ENCODE measurements at regions not wholly inside any gene's neighbourhood (a gene's known extent, or its start where the extent isn't known, plus 50 kb on each side); places are given as distances from the start of the nearest gene placed in this dataset.
A peak's percentile ranks its signal among the peaks of the same experiment; 100 is the strongest.

DNA sequence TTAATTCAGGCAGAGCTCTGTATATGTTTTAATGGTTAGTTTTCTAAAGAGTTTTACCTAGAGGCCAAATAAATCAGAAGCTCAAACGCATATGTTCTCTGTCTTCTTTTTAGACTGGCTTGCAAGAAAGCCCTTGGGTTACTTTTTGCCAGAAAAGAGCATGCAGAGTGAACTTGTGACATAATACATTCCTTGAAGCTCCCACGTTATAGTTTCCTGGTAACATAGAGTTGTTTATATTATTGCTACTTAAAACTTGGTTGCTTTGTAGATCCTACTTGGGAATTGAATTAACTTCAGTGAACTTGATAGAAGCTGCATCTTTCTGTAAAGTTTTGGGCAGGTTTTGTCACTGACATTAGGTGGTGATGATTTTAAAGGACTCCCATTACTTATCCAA, 102.9 kb downstream of the C9orf152 start:
- no peak for ATAC-seq (ENCODE audit: low read depth in 2 of 2)

GRCh38 chr9:110106661-110107060, 101.3 kb downstream of the C9orf152 start:
- H3K36me3 Mint-ChIP-seq, result peaks cover 14% of the 10 kb centered on the region
- H3K4me3 Mint-ChIP-seq, result no peak overlapping the region
- Histone ChIP-seq H3K9me3 (ENCODE audit: control insufficient read depth in 2 of 2, low read length in 2 of 2) (no peaks in the 10 kb centered on the region), H3K4me1 (ENCODE audit: control insufficient read depth, insufficient read depth, low read length, poor library complexity, severe bottlenecking) (no peaks in the 10 kb centered on the region), H3K4me3 (ENCODE audit: low read depth, low read length) (no peak overlapping the region), H3K27me3 (ENCODE audit: control insufficient read depth, insufficient read depth, low read length) (no peaks in the 10 kb centered on the region), H3K27ac (ENCODE audit: insufficient read depth, low read length, poor library complexity, severe bottlenecking) (no peak overlapping the region), H3K36me3 (ENCODE audit: control insufficient read depth, insufficient read depth, low read length) (peaks cover 14% of the 10 kb centered on the region)
- H3K9me3 Mint-ChIP-seq, result peaks cover 0 to 2% (median 0%) of the 10 kb centered on the region in 7 donors
- no peak for ATAC-seq (ENCODE audit: low read depth in 2 of 2)
- no peak for DNase-seq
- H3K27ac Mint-ChIP-seq, result no peak overlapping the region
- peaks cover 0 to 38% (median 15%) of the 10 kb centered on the region in 4 donors for H3K4me1 Mint-ChIP-seq
- H3K27me3 Mint-ChIP-seq, result no peaks in the 10 kb centered on the region

More for the DNA sequence above, 102.9 kb downstream of the C9orf152 start:
- Mint-ChIP-seq H3K4me3 (no peak overlapping the region), H3K36me3 (peaks cover 14% of the 10 kb centered on the region), H3K27ac (no peak overlapping the region), H3K9me3 (no peaks in the 10 kb centered on the region), H3K4me1 (peaks cover 0 to 39% (median 15%) of the 10 kb centered on the region in 4 donors), H3K27me3 (no peaks in the 10 kb centered on the region)
- Histone ChIP-seq H3K36me3 (ENCODE audit: control insufficient read depth, insufficient read depth, low read length) (peaks cover 21% of the 10 kb centered on the region), H3K27ac (ENCODE audit: insufficient read depth, low read length, poor library complexity, severe bottlenecking) (no peak overlapping the region), H3K9me3 (ENCODE audit: control insufficient read depth in 2 of 2, low read length in 2 of 2) (no peaks in the 10 kb centered on the region), H3K4me1 (ENCODE audit: control insufficient read depth, insufficient read depth, low read length, poor library complexity, severe bottlenecking) (no peaks in the 10 kb centered on the region), H3K4me3 (ENCODE audit: low read depth, low read length) (no peak overlapping the region), H3K27me3 (ENCODE audit: control insufficient read depth, insufficient read depth, low read length) (no peaks in the 10 kb centered on the region)
- no peak for DNase-seq

GRCh38 chr9:110109333-110110092, 98.4 kb downstream of the C9orf152 start:
- H3K4me3 ChIP-seq (ENCODE audit: low read depth, low read length), result no peak overlapping the region
- H3K27me3 ChIP-seq (ENCODE audit: control insufficient read depth, insufficient read depth, low read length), result no peaks in the 10 kb centered on the region
- Mint-ChIP-seq H3K36me3 (peaks cover 10% of the 10 kb centered on the region), H3K4me1 (peaks cover 0 to 34% (median 20%) of the 10 kb centered on the region in 4 donors), H3K9me3 (peaks cover 0 to 2% (median 0%) of the 10 kb centered on the region in 7 donors), H3K4me3 (no peak overlapping the region), H3K27me3 (no peaks in the 10 kb centered on the region), H3K27ac (peak overlapping the region in 1 of 3 donors; percentile 6)
- no peaks in the 10 kb centered on the region for H3K9me3 ChIP-seq (ENCODE audit: control insufficient read depth in 2 of 2, low read length in 2 of 2)
- ATAC-seq (ENCODE audit: low read depth in 2 of 2) (no peak), DNase-seq (no peak)
- no peaks in the 10 kb centered on the region for H3K4me1 ChIP-seq (ENCODE audit: control insufficient read depth, insufficient read depth, low read length, poor library complexity, severe bottlenecking)
- no peak overlapping the region for H3K27ac ChIP-seq (ENCODE audit: insufficient read depth, low read length, poor library complexity, severe bottlenecking)
- peaks cover 5% of the 10 kb centered on the region for H3K36me3 ChIP-seq (ENCODE audit: control insufficient read depth, insufficient read depth, low read length)

DNA sequence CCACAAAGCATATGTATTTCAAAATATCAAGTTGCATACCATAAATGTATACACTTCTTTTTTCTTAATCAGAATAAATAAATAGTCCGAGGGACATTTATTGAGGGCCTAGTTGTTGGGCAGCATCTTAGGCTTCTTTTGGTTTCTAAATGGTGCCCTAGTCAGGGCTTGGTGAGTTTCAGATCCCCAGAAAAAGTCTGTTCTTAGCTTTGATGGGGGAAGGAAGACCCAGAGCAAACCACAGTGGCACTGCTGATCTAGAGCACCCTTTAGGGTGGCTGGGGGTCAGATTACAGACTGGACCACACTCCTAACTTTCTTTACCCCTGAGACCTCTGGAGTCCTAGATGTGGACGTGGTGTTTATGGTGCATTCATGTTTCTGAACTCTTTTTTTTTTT, 97.8 kb downstream of the C9orf152 start:
- ATAC-seq (ENCODE audit: low read depth in 2 of 2) (no peak), DNase-seq (no peak)
- no peaks in the 10 kb centered on the region for H3K4me1 ChIP-seq (ENCODE audit: control insufficient read depth, insufficient read depth, low read length, poor library complexity, severe bottlenecking)
- Mint-ChIP-seq H3K9me3 (peaks cover 0 to 2% (median 0%) of the 10 kb centered on the region in 7 donors), H3K4me3 (no peak overlapping the region), H3K4me1 (peaks cover 0 to 34% (median 18%) of the 10 kb centered on the region in 4 donors), H3K27ac (peak overlapping the region in 1 of 3 donors; percentile 6), H3K36me3 (peaks cover 10% of the 10 kb centered on the region), H3K27me3 (no peaks in the 10 kb centered on the region)
- no peaks in the 10 kb centered on the region for H3K27me3 ChIP-seq (ENCODE audit: control insufficient read depth, insufficient read depth, low read length)
- H3K9me3 ChIP-seq (ENCODE audit: control insufficient read depth in 2 of 2, low read length in 2 of 2), result no peaks in the 10 kb centered on the region
- H3K27ac ChIP-seq (ENCODE audit: insufficient read depth, low read length, poor library complexity, severe bottlenecking), result no peak overlapping the region
- peaks cover 5% of the 10 kb centered on the region for H3K36me3 ChIP-seq (ENCODE audit: control insufficient read depth, insufficient read depth, low read length)
- no peak overlapping the region for H3K4me3 ChIP-seq (ENCODE audit: low read depth, low read length)

DNA sequence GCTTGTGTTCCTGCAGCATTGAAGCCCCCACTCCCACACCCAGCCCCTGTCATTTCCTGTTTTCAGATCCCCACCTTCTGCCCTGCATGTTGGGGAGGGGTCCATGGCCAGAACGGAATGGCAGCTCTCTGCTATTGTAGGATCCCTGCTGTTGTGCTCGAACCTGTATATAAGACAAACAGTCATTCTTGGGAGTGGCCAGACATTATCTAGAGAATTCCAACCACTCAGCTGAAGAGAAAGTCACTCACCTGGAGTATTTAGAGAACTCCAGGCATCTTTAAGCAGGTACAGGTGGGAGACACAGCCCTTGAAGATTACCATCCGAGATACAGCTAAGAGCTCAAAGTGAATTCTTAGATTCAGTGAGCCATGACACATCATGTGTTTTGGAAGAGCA, 96.1 kb downstream of the C9orf152 start:
- H3K4me3 Mint-ChIP-seq, result no peak overlapping the region
- DNase-seq (no peak), ATAC-seq (ENCODE audit: low read depth in 2 of 2) (no peak)
- H3K27me3 Mint-ChIP-seq, result no peaks in the 10 kb centered on the region
- Histone ChIP-seq H3K9me3 (ENCODE audit: control insufficient read depth in 2 of 2, low read length in 2 of 2) (no peaks in the 10 kb centered on the region), H3K27ac (ENCODE audit: insufficient read depth, low read length, poor library complexity, severe bottlenecking) (no peak overlapping the region), H3K27me3 (ENCODE audit: control insufficient read depth, insufficient read depth, low read length) (no peaks in the 10 kb centered on the region), H3K4me3 (ENCODE audit: low read depth, low read length) (no peak overlapping the region), H3K36me3 (ENCODE audit: control insufficient read depth, insufficient read depth, low read length) (peaks cover 5% of the 10 kb centered on the region), H3K4me1 (ENCODE audit: control insufficient read depth, insufficient read depth, low read length, poor library complexity, severe bottlenecking) (no peaks in the 10 kb centered on the region)
- peaks cover 0 to 2% (median 0%) of the 10 kb centered on the region in 7 donors for H3K9me3 Mint-ChIP-seq
- peaks cover 0 to 32% (median 15%) of the 10 kb centered on the region in 4 donors for H3K4me1 Mint-ChIP-seq
- H3K36me3 Mint-ChIP-seq, result peaks cover 10% of the 10 kb centered on the region
- H3K27ac Mint-ChIP-seq, result peak overlapping the region in 1 of 3 donors; percentile 48

GRCh38 chr9:110112792-110113191, 95.2 kb downstream of the C9orf152 start:
- H3K4me1 Mint-ChIP-seq, result peaks cover 0 to 34% (median 18%) of the 10 kb centered on the region in 4 donors
- ATAC-seq (ENCODE audit: low read depth in 2 of 2) (no peak), DNase-seq (no peak)
- H3K36me3 Mint-ChIP-seq, result peaks cover 10% of the 10 kb centered on the region
- no peak overlapping the region for H3K4me3 Mint-ChIP-seq
- H3K27ac Mint-ChIP-seq, result no peak overlapping the region
- peaks cover 0 to 2% (median 0%) of the 10 kb centered on the region in 7 donors for H3K9me3 Mint-ChIP-seq
- Histone ChIP-seq H3K27me3 (ENCODE audit: control insufficient read depth, insufficient read depth, low read length) (no peaks in the 10 kb centered on the region), H3K4me1 (ENCODE audit: control insufficient read depth, insufficient read depth, low read length, poor library complexity, severe bottlenecking) (no peaks in the 10 kb centered on the region), H3K9me3 (ENCODE audit: control insufficient read depth in 2 of 2, low read length in 2 of 2) (no peaks in the 10 kb centered on the region), H3K36me3 (ENCODE audit: control insufficient read depth, insufficient read depth, low read length) (peaks cover 5% of the 10 kb centered on the region), H3K27ac (ENCODE audit: insufficient read depth, low read length, poor library complexity, severe bottlenecking) (no peak overlapping the region), H3K4me3 (ENCODE audit: low read depth, low read length) (no peak overlapping the region)
- H3K27me3 Mint-ChIP-seq, result no peaks in the 10 kb centered on the region

DNA sequence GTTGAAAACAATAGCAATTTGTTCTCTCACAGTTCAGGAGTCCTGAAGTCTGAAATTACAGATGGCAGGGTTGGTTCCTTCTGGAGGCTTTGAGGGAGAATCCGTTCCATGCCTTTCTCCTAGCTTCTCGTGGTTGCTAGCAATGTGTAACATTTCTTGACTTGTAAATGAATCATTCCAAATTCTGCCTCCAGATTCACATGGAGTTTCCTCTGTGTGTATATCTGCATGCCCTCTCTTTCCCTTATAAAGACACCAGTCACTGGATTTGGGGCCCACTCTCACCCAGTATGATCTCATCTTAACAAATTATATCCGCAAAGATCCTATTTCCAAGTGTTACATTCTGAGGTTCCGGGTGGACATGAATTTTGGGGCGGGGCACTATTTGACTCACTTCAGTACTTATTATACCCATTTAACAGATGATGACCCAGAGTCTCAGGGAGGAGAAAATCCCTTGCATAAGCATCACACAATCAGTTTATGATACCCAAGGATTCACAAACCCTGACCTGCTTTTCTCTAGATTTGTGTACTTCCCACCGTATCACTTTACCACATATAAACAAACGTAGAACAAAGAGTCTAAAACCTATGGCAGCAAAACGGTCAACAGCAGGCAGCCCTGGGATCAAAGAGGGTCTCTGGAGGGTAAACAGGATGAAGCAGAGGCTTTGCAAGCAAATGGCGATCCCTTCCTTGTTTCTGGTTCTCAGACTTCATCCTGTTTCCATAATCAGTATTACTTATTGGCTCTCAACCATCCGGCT, 93.7 kb downstream of the C9orf152 start:
- no peak for DNase-seq
- Mint-ChIP-seq H3K4me1 (peaks cover 5 to 36% (median 15%) of the 10 kb centered on the region in 4 donors), H3K36me3 (peaks cover 10% of the 10 kb centered on the region), H3K27ac (peak overlapping the region in 1 of 3 donors; percentile 68), H3K4me3 (no peak overlapping the region), H3K27me3 (no peaks in the 10 kb centered on the region), H3K9me3 (peaks cover 0 to 2% (median 0%) of the 10 kb centered on the region in 7 donors)
- ATAC-seq (ENCODE audit: low read depth in 2 of 2), result no peak
- no peaks in the 10 kb centered on the region for H3K4me1 ChIP-seq (ENCODE audit: control insufficient read depth, insufficient read depth, low read length, poor library complexity, severe bottlenecking)
- H3K36me3 ChIP-seq (ENCODE audit: control insufficient read depth, insufficient read depth, low read length), result peaks cover 5% of the 10 kb centered on the region
- H3K4me3 ChIP-seq (ENCODE audit: low read depth, low read length), result no peak overlapping the region
- H3K27ac ChIP-seq (ENCODE audit: insufficient read depth, low read length, poor library complexity, severe bottlenecking), result no peak overlapping the region
- H3K9me3 ChIP-seq (ENCODE audit: control insufficient read depth in 2 of 2, low read length in 2 of 2), result no peaks in the 10 kb centered on the region
- no peaks in the 10 kb centered on the region for H3K27me3 ChIP-seq (ENCODE audit: control insufficient read depth, insufficient read depth, low read length)
